Uterus (tissue), 2 donors: ENCODE measurements at regions not wholly inside any gene's neighbourhood (a gene's known extent, or its start where the extent isn't known, plus 50 kb on each side); places are given as distances from the start of the nearest gene placed in this dataset.
"Not testable (repeated sequence)": the region's sequence is repeated elsewhere in the genome, so short reads cannot be mapped to it uniquely, and the experiment has no call there.

Experiments used
- POLR2A ChIP-seq, 2 donors: fragments of 450-650 bp; IDR thresholded peaks; one replicate each; pipeline ENCODE4 v1.6.1; 2016; ENCODE audit warnings: antibody characterized with exemption in 2 of 2, mild to moderate bottlenecking in 1 of 2, moderate library complexity in 1 of 2
- TF ChIP-seq, protein P1 (sequence below), 4 experiments: fragments of 200-600 bp in 2 of 4; fragments of 450-650 bp in 2 of 4; sonication (generic) in 2 of 4; IDR thresholded peaks; one replicate each; pipeline ENCODE4 v1.5.1; 2016 to 2019; ENCODE audit warnings: antibody characterized with exemption in 4 of 4, mild to moderate bottlenecking in 2 of 4, moderate library complexity in 1 of 4

DNA sequence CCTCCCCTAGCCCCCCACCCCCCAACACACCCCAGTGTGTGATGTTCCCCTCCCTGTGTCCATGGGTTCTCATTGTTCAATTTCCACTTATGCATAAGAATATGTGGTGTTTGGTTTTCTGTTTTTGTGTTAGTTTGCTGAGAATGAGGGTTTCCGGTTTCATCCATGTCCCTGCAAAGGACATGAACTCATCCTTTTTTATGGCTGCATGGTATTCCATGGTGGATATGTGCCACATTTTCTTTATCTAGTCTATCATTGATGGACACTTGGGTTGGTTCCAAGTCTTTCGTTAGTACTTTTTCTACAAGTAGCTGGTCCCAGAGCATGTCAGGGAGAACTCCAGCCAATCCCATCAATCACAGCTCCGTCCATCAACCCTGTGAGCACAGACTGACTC is 350.3 kb downstream of the SETD4 start:
- TF ChIP-seq, protein P1, sequence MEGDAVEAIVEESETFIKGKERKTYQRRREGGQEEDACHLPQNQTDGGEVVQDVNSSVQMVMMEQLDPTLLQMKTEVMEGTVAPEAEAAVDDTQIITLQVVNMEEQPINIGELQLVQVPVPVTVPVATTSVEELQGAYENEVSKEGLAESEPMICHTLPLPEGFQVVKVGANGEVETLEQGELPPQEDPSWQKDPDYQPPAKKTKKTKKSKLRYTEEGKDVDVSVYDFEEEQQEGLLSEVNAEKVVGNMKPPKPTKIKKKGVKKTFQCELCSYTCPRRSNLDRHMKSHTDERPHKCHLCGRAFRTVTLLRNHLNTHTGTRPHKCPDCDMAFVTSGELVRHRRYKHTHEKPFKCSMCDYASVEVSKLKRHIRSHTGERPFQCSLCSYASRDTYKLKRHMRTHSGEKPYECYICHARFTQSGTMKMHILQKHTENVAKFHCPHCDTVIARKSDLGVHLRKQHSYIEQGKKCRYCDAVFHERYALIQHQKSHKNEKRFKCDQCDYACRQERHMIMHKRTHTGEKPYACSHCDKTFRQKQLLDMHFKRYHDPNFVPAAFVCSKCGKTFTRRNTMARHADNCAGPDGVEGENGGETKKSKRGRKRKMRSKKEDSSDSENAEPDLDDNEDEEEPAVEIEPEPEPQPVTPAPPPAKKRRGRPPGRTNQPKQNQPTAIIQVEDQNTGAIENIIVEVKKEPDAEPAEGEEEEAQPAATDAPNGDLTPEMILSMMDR (IDR thresholded peaks at IDR 0.05), result not testable (repeated sequence)
- TF ChIP-seq POLR2A (IDR thresholded peaks at IDR 0.05), result not testable (repeated sequence)
